ENCODE measurements at regions not wholly inside any gene's neighbourhood (a gene's known extent, or its start where the extent isn't known, plus 50 kb on each side); places are given as distances from the start of the nearest gene placed in this dataset.

DNA sequence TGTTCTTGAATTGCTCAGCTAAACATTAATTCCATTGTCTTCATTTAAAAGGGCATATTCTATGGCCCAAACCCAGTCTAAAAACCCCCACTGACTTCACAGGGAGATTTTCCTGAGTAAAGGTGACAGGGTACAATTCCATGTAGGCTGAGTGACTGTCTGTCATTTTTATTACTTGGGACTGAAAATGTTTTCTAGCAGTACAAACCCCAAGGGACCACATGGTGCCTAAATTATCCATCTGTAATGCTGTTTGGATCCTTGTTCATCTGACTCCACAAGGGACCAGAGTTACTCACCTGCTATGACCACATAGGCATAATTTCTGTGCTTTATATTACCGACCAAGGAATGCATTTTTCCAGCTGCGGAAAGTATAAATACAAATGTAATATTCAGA lies 349.1 kb downstream of the ZNF608 start:
- TF ChIP-seq, protein P1, sequence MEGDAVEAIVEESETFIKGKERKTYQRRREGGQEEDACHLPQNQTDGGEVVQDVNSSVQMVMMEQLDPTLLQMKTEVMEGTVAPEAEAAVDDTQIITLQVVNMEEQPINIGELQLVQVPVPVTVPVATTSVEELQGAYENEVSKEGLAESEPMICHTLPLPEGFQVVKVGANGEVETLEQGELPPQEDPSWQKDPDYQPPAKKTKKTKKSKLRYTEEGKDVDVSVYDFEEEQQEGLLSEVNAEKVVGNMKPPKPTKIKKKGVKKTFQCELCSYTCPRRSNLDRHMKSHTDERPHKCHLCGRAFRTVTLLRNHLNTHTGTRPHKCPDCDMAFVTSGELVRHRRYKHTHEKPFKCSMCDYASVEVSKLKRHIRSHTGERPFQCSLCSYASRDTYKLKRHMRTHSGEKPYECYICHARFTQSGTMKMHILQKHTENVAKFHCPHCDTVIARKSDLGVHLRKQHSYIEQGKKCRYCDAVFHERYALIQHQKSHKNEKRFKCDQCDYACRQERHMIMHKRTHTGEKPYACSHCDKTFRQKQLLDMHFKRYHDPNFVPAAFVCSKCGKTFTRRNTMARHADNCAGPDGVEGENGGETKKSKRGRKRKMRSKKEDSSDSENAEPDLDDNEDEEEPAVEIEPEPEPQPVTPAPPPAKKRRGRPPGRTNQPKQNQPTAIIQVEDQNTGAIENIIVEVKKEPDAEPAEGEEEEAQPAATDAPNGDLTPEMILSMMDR (IDR thresholded peaks at IDR 0.05): no peak
- TF ChIP-seq POLR2A (IDR thresholded peaks at IDR 0.05): no peak

All from uterus (tissue), 2 donors.